ENCODE measurements at regions not wholly inside any gene's neighbourhood (a gene's known extent, or its start where the extent isn't known, plus 50 kb on each side); places are given as distances from the start of the nearest gene placed in this dataset.
"Not testable (repeated sequence)": the region's sequence is repeated elsewhere in the genome, so short reads cannot be mapped to it uniquely, and the experiment has no call there.

DNA sequence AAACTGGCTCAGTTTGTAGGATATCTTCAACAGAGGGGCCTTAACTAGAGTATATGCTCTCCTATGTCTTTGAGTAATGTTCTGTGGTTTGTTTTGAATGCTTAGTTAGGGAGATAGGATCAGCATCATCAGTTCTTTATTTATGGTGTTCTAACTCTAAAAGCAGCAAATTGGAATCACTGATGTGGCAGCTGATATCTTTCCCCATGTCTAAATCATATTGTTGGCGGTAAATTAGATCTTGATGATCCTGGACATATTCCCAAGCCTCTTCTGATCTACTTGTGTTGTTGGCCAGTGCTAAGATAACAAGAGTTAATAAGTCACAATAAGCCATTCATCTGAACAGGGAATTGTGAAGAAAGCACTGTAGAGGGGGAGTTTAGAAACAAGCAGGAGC is 332.4 kb upstream of the DAB2 start:
- peaks cover 0 to 8% (median 0%) of the 10 kb centered on the region in 12 donors for H3K4me1 ChIP-seq
- H3K9me3 ChIP-seq, result peaks cover 0 to 1% (median 0%) of the 10 kb centered on the region in 12 donors
- 73 to 96% (median 83%) methylated on average over 1 of the region's 1 CpG for WGBS, 4 donors
- TF ChIP-seq, protein P1, sequence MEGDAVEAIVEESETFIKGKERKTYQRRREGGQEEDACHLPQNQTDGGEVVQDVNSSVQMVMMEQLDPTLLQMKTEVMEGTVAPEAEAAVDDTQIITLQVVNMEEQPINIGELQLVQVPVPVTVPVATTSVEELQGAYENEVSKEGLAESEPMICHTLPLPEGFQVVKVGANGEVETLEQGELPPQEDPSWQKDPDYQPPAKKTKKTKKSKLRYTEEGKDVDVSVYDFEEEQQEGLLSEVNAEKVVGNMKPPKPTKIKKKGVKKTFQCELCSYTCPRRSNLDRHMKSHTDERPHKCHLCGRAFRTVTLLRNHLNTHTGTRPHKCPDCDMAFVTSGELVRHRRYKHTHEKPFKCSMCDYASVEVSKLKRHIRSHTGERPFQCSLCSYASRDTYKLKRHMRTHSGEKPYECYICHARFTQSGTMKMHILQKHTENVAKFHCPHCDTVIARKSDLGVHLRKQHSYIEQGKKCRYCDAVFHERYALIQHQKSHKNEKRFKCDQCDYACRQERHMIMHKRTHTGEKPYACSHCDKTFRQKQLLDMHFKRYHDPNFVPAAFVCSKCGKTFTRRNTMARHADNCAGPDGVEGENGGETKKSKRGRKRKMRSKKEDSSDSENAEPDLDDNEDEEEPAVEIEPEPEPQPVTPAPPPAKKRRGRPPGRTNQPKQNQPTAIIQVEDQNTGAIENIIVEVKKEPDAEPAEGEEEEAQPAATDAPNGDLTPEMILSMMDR (IDR thresholded peaks at IDR 0.05), result no peak
- TF ChIP-seq POLR2A (IDR thresholded peaks at IDR 0.05), result no peak
- ATAC-seq (no peak), DNase-seq (no peak)
- no peak overlapping the region for H3K4me3 ChIP-seq
- intact Hi-C loops (cut with DNase I), result no loop called here
- H3K27ac ChIP-seq, result no peak overlapping the region
- no peaks in the 10 kb centered on the region for H3K36me3 ChIP-seq
- H3K27me3 ChIP-seq, result no peaks in the 10 kb centered on the region

DNA sequence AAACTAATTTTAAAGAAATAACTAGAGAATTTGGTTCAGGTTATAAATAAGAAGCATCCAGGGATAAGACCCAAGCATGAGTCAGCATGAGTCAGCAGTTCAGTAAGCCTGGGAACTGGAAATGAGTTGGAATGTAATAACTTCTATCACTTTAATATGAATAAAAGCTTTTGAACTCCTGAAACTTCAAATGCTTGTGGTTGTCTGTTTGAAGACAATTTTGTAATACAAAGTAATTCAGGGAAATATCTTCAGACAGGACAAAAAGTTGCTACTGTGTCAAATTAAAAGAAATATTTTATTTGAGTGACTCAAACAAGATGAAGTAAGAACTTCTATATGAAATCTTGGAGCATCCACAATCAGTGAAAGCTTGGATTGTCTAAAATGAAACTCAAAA is 331.2 kb upstream of the DAB2 start:
- TF ChIP-seq POLR2A (IDR thresholded peaks at IDR 0.05), result no peak
- TF ChIP-seq, protein P1 (IDR thresholded peaks at IDR 0.05), result no peak
- intact Hi-C loops (cut with DNase I), result no loop called here
- ATAC-seq (no peak), DNase-seq (peak in 1 of 5 donors; percentile 29)
- H3K4me1 ChIP-seq, result peaks cover 0 to 8% (median 0%) of the 10 kb centered on the region in 12 donors
- peaks cover 0 to 12% (median 0%) of the 10 kb centered on the region in 12 donors for H3K9me3 ChIP-seq
- peak overlapping the region in 1 of 12 donors; percentile 36 for H3K27ac ChIP-seq
- no peak overlapping the region for H3K4me3 ChIP-seq
- no peaks in the 10 kb centered on the region for H3K27me3 ChIP-seq
- no peaks in the 10 kb centered on the region for H3K36me3 ChIP-seq

DNA sequence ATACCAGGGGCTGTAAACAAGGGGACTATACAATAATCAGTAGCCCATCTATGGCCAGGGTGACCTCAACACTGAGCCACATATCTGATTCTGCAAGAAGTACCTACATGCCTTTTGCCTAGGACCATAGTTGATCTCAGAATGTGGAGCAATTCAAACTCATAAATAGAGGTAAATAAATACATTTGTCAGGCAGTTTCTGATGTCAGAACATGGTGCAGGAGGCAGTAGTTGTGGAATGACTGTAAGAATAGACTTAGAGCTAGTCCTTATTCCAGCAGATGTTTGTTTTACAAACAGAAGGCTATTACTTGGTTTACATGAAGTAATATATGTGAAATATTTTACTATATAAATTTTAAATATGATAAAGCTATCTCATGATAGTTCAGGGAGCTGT is 330.7 kb upstream of the DAB2 start:
- DNase-seq (no peak), ATAC-seq (no peak)
- no peak overlapping the region for H3K4me3 ChIP-seq
- peaks cover 0 to 8% (median 0%) of the 10 kb centered on the region in 12 donors for H3K4me1 ChIP-seq
- TF ChIP-seq POLR2A (IDR thresholded peaks at IDR 0.05), result no peak
- TF ChIP-seq, protein P1 (IDR thresholded peaks at IDR 0.05), result no peak
- H3K9me3 ChIP-seq, result peaks cover 0 to 17% (median 0%) of the 10 kb centered on the region in 12 donors
- intact Hi-C loops (cut with DNase I), result no loop called here
- H3K27me3 ChIP-seq, result no peaks in the 10 kb centered on the region
- H3K27ac ChIP-seq, result peak overlapping the region in 1 of 12 donors; percentile 3
- no peaks in the 10 kb centered on the region for H3K36me3 ChIP-seq

DNA sequence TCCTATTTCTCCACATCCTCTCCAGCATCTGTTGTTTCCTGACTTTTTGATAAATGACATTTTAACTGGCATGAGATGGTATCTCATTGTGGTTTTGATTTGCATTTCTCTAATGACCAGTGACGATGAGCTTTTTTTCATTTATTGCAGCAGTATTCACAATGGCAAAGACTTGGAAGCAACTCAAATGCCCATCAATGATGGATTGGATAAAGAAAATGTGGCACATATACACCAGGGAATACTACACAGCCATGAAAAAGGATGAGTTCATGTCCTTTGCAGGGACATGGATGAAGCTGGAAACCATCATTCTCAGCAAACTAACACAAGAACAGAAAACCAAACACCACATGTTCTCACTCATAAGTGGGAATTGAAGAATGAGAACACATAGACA is 329.0 kb upstream of the DAB2 start:
- DNase-seq; ATAC-seq; H3K27ac ChIP-seq; intact Hi-C loops (cut with DNase I); H3K27me3 ChIP-seq; H3K4me1 ChIP-seq; H3K36me3 ChIP-seq; H3K4me3 ChIP-seq: not testable (repeated sequence)
- 88 to 98% (median 96%) methylated on average over 1 of the region's 1 CpG for WGBS, 4 donors
- H3K9me3 ChIP-seq, result peaks cover 0 to 19% (median 0%) of the 10 kb centered on the region in 12 donors

DNA sequence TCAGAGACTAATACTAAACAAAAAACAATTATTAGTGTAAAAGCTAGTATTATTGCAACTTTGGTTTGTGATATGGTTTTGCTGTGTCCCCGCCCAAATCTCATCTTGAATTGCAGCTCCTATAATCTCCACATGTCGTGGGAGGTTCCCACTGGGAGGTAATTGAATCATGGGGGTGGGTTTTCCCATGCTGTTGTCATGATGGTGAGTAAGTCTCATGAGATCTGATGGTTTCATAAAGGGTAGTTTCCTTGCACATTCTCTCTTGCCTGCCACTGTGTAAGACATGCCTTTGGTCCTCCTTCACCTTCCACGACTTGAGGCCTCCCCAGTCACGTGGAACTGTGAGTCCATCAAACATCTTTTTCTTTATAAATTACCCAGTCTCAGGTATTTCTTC is 325.9 kb upstream of the DAB2 start:
- H3K4me1 ChIP-seq, result peaks cover 0 to under 1% (median 0%) of the 10 kb centered on the region in 12 donors
- peaks cover 0 to 19% (median 0%) of the 10 kb centered on the region in 12 donors for H3K9me3 ChIP-seq
- 80 to 85% (median 80%) methylated on average over 4 of the region's 4 CpGs for WGBS, 4 donors
- ATAC-seq, result no peak
- TF ChIP-seq POLR2A (IDR thresholded peaks at IDR 0.05), result no peak
- TF ChIP-seq, protein P1 (IDR thresholded peaks at IDR 0.05), result no peak
- H3K36me3 ChIP-seq, result no peaks in the 10 kb centered on the region
- no peak for DNase-seq
- no peaks in the 10 kb centered on the region for H3K27me3 ChIP-seq
- no peak overlapping the region for H3K27ac ChIP-seq
- H3K4me3 ChIP-seq, result no peak overlapping the region
- intact Hi-C loops (cut with DNase I), result no loop called here

Measured in heart left ventricle (tissue), 16 donors.